GM21367 (cell line): ENCODE measurements at regions not wholly inside any gene's neighbourhood (a gene's known extent, or its start where the extent isn't known, plus 50 kb on each side); places are given as distances from the start of the nearest gene placed in this dataset.
"Not testable (repeated sequence)": the region's sequence is repeated elsewhere in the genome, so short reads cannot be mapped to it uniquely, and the experiment has no call there.

ENCODE experiments used
- ATAC-seq: cut with Tn5 transposase; IDR thresholded peaks from one replicate; pipeline ENCODE4 v1.9.1; 2021; ENCODE audit not compliant: unreplicated experiment

GRCh38 chr2:150267651-150268415 lies 219.6 kb downstream of the RND3 start:
- no peak for ATAC-seq

GRCh38 chr2:150266931-150267330 lies 220.5 kb downstream of the RND3 start:
- no peak for ATAC-seq

GRCh38 chr2:150264442-150264841 lies 223.0 kb downstream of the RND3 start:
- no peak for ATAC-seq

GRCh38 chr2:150261691-150262090 lies 225.8 kb downstream of the RND3 start:
- ATAC-seq, result no peak

GRCh38 chr2:150260636-150261035 lies 226.8 kb downstream of the RND3 start:
- ATAC-seq, result no peak

- ATAC-seq, result no peak
Observed at GRCh38 chr2:150259746-150260145, 227.7 kb downstream of the RND3 start.

GRCh38 chr2:150258781-150259307 lies 228.6 kb downstream of the RND3 start:
- no peak for ATAC-seq

GRCh38 chr2:150256736-150257135 lies 230.7 kb downstream of the RND3 start:
- ATAC-seq, result no peak

- no peak for ATAC-seq
Observed at GRCh38 chr2:150255528-150255927, 231.9 kb downstream of the RND3 start.

- ATAC-seq, result not testable (repeated sequence)
Observed at GRCh38 chr2:150249735-150250134, 237.7 kb downstream of the RND3 start.

- no peak for ATAC-seq
Observed at GRCh38 chr2:150247481-150247880, 240.0 kb downstream of the RND3 start.

GRCh38 chr2:150234787-150235446 lies 252.6 kb downstream of the RND3 start:
- ATAC-seq, result no peak

- ATAC-seq, result no peak
Observed at GRCh38 chr2:150232871-150233270, 254.6 kb downstream of the RND3 start.

- no peak for ATAC-seq
Observed at GRCh38 chr2:150232321-150232720, 255.1 kb downstream of the RND3 start.

GRCh38 chr2:150230616-150231015 lies 256.9 kb downstream of the RND3 start:
- no peak for ATAC-seq

- no peak for ATAC-seq
Observed at GRCh38 chr2:150230004-150230403, 257.5 kb downstream of the RND3 start.

GRCh38 chr2:150228936-150229335 lies 258.5 kb downstream of the RND3 start:
- ATAC-seq, result no peak

- no peak for ATAC-seq
Observed at GRCh38 chr2:150225030-150225429, 262.4 kb downstream of the RND3 start.

- ATAC-seq, result no peak
Observed at GRCh38 chr2:150224321-150224720, 263.1 kb downstream of the RND3 start.

GRCh38 chr2:150222942-150223341 lies 264.5 kb downstream of the RND3 start:
- ATAC-seq, result no peak

- no peak for ATAC-seq
Observed at GRCh38 chr2:150222379-150222778, 265.1 kb downstream of the RND3 start.

GRCh38 chr2:150219861-150220260 lies 267.6 kb downstream of the RND3 start:
- ATAC-seq, result no peak
